ENCODE measurements at regions not wholly inside any gene's neighbourhood (a gene's known extent, or its start where the extent isn't known, plus 50 kb on each side); places are given as distances from the start of the nearest gene placed in this dataset.

DNA sequence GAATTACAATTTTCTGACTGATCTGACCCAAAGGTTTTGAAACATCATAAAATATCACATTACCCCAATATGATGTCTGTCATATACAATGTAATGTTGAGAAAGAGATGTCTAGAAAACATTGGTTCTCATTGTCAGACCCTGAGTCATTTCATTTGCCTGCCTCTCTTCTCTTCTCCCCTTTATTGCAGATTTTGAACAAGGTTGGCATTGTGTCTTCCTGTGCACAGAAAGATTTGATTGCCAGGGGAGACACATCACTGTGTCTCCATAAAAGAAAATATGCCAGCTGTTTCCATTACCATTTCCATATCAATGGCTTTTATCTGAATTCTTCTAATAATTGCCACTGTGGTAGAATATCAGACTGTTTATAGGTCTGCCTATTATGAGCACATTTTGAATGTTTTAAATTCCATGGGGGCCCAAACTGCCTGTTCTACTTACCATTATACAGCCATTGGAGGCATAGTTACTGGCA is 65.6 kb downstream of the IFI44 start:
- Histone ChIP-seq H3K9me3 (ENCODE audit: insufficient read depth, low read depth, low read length) (no peaks in the 10 kb centered on the region), H2AFZ (ENCODE audit: insufficient read depth, low read length, poor library complexity) (no peak overlapping the region), H4K91ac (ENCODE audit: low read depth, low read length) (no peak overlapping the region), H3K4me1 (ENCODE audit: control insufficient read depth in 1 of 2, insufficient read depth in 2 of 2, low read length in 2 of 2) (no peaks in the 10 kb centered on the region), H3K27me3 (ENCODE audit: insufficient read depth, low read length) (no peaks in the 10 kb centered on the region), H3K9ac (ENCODE audit: low read length) (no peak overlapping the region), H2BK5ac (ENCODE audit: low read depth, low read length, poor library complexity) (no peak overlapping the region), H3K4me2 (ENCODE audit: low read length) (no peak overlapping the region), H4K8ac (ENCODE audit: low read depth, low read length) (no peak overlapping the region), H3K79me1 (ENCODE audit: low read length) (no peaks in the 10 kb centered on the region), H4K12ac (ENCODE audit: low read depth, low read length) (no peak overlapping the region), H3K36me3 (ENCODE audit: control insufficient read depth in 1 of 2, insufficient read depth in 2 of 2, low read length in 2 of 2) (no peaks in the 10 kb centered on the region), H2AK5ac (ENCODE audit: low read length) (no peak overlapping the region), H3K14ac (ENCODE audit: low read length) (no peak overlapping the region), H3K27ac (ENCODE audit: low read depth, low read length) (no peak overlapping the region), H3K4ac (ENCODE audit: low read depth, low read length) (no peak overlapping the region), H2BK120ac (ENCODE audit: insufficient read depth, low read length, poor library complexity) (no peak overlapping the region), H3K23ac (ENCODE audit: low read length) (no peak overlapping the region), H3K18ac (ENCODE audit: low read length) (no peak overlapping the region), H3K4me3 (ENCODE audit: low read depth, low read length) (no peak overlapping the region), H2BK12ac (ENCODE audit: low read length) (no peak overlapping the region), H3K79me2 (ENCODE audit: control insufficient read depth, insufficient read depth, low read length, poor library complexity) (no peaks in the 10 kb centered on the region)
- no peak for DNase-seq

DNA sequence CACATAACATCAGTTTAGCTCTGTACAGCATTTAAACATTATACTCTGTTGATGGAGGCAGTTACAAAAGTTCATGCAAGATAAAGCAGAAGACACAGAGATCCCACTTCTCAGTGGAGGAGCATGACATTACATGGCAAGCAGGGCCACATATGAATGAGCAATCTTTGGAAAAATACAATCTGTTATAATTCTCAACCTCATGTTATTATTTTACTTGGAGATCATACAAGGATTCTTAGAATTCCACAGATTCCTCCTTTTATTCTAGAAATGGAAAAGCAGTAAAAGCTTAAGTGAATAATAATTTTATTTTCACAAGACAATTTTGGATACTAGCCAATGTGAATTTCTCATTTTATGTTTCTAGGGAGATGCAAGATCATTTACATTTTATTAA is 66.6 kb downstream of the IFI44 start:
- H3K4ac ChIP-seq (ENCODE audit: low read depth, low read length), result no peak overlapping the region
- no peaks in the 10 kb centered on the region for H3K9me3 ChIP-seq (ENCODE audit: insufficient read depth, low read depth, low read length)
- H2AFZ ChIP-seq (ENCODE audit: insufficient read depth, low read length, poor library complexity), result no peak overlapping the region
- H3K9ac ChIP-seq (ENCODE audit: low read length), result no peak overlapping the region
- H3K79me2 ChIP-seq (ENCODE audit: control insufficient read depth, insufficient read depth, low read length, poor library complexity), result no peaks in the 10 kb centered on the region
- H2AK5ac ChIP-seq (ENCODE audit: low read length), result no peak overlapping the region
- no peak overlapping the region for H3K27ac ChIP-seq (ENCODE audit: low read depth, low read length)
- H3K4me2 ChIP-seq (ENCODE audit: low read length), result no peak overlapping the region
- DNase-seq, result no peak
- H3K23ac ChIP-seq (ENCODE audit: low read length), result no peak overlapping the region
- no peak overlapping the region for H4K12ac ChIP-seq (ENCODE audit: low read depth, low read length)
- H3K14ac ChIP-seq (ENCODE audit: low read length), result no peak overlapping the region
- no peak overlapping the region for H2BK12ac ChIP-seq (ENCODE audit: low read length)
- no peaks in the 10 kb centered on the region for H3K36me3 ChIP-seq (ENCODE audit: control insufficient read depth in 1 of 2, insufficient read depth in 2 of 2, low read length in 2 of 2)
- H3K4me3 ChIP-seq (ENCODE audit: low read depth, low read length), result no peak overlapping the region
- H2BK5ac ChIP-seq (ENCODE audit: low read depth, low read length, poor library complexity), result no peak overlapping the region
- H3K4me1 ChIP-seq (ENCODE audit: control insufficient read depth in 1 of 2, insufficient read depth in 2 of 2, low read length in 2 of 2), result no peaks in the 10 kb centered on the region
- H2BK120ac ChIP-seq (ENCODE audit: insufficient read depth, low read length, poor library complexity), result no peak overlapping the region
- H4K91ac ChIP-seq (ENCODE audit: low read depth, low read length), result no peak overlapping the region
- H3K79me1 ChIP-seq (ENCODE audit: low read length), result no peaks in the 10 kb centered on the region
- no peak overlapping the region for H3K18ac ChIP-seq (ENCODE audit: low read length)
- no peak overlapping the region for H4K8ac ChIP-seq (ENCODE audit: low read depth, low read length)
- no peaks in the 10 kb centered on the region for H3K27me3 ChIP-seq (ENCODE audit: insufficient read depth, low read length)

DNA sequence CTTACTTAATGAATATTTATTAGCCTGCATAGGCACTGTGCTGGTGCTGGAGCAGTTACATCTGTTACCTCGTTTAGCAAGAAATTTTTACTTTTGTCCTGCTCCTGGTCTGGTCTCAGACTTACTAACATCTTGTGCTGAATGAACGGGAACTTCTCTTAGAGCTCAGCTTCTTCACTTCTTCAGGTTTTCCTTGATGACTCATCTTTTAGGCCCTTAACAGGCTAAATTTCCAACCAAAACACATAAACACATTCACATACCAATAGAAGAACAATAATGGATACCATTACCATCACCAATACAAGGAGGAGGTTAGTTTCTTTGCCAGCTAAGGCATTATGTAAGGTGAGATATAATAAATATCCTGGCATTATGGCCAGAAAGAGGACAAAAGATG is 68.9 kb downstream of the IFI44 start:
- WGBS (ENCODE audit: extremely low coverage, insufficient coverage, insufficient read length), result no CpG with 5 or more reads among the region's 2 CpGs
- no peak overlapping the region for H4K12ac ChIP-seq (ENCODE audit: low read depth, low read length)
- no peaks in the 10 kb centered on the region for H3K36me3 ChIP-seq (ENCODE audit: control insufficient read depth in 1 of 2, insufficient read depth in 2 of 2, low read length in 2 of 2)
- H4K8ac ChIP-seq (ENCODE audit: low read depth, low read length), result no peak overlapping the region
- no peak overlapping the region for H2AFZ ChIP-seq (ENCODE audit: insufficient read depth, low read length, poor library complexity)
- H3K27ac ChIP-seq (ENCODE audit: low read depth, low read length), result no peak overlapping the region
- H2BK5ac ChIP-seq (ENCODE audit: low read depth, low read length, poor library complexity), result no peak overlapping the region
- H2BK120ac ChIP-seq (ENCODE audit: insufficient read depth, low read length, poor library complexity), result no peak overlapping the region
- H3K4me2 ChIP-seq (ENCODE audit: low read length), result no peak overlapping the region
- no peak overlapping the region for H3K4ac ChIP-seq (ENCODE audit: low read depth, low read length)
- H3K9me3 ChIP-seq (ENCODE audit: insufficient read depth, low read depth, low read length), result no peaks in the 10 kb centered on the region
- H3K23ac ChIP-seq (ENCODE audit: low read length), result no peak overlapping the region
- no peak overlapping the region for H2AK5ac ChIP-seq (ENCODE audit: low read length)
- no peak overlapping the region for H4K91ac ChIP-seq (ENCODE audit: low read depth, low read length)
- H3K14ac ChIP-seq (ENCODE audit: low read length), result no peak overlapping the region
- no peak overlapping the region for H3K18ac ChIP-seq (ENCODE audit: low read length)
- H3K79me2 ChIP-seq (ENCODE audit: control insufficient read depth, insufficient read depth, low read length, poor library complexity), result no peaks in the 10 kb centered on the region
- H3K79me1 ChIP-seq (ENCODE audit: low read length), result no peaks in the 10 kb centered on the region
- no peaks in the 10 kb centered on the region for H3K27me3 ChIP-seq (ENCODE audit: insufficient read depth, low read length)
- no peak for DNase-seq
- H2BK12ac ChIP-seq (ENCODE audit: low read length), result no peak overlapping the region
- no peak overlapping the region for H3K9ac ChIP-seq (ENCODE audit: low read length)
- H3K4me3 ChIP-seq (ENCODE audit: low read depth, low read length), result no peak overlapping the region
- no peaks in the 10 kb centered on the region for H3K4me1 ChIP-seq (ENCODE audit: control insufficient read depth in 1 of 2, insufficient read depth in 2 of 2, low read length in 2 of 2)

DNA sequence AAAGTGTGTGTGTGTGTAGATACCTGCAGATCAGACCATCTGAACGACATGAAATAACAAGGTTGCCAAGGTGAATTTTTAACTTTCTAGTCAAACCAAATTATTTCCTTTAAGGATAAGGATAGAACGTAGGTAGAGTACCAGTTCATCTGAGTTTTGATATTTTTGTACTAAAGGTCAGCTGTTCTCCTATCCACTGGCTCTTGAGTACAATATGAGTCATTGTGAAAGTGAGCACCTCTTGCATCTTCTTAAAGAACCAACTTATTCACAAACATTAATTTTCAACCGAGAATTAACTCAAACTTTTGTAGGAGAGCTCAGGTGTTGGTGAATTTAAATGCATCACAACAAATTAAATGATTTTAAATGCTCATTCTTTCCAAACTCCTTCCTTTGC is 71.5 kb downstream of the IFI44 start:
- Histone ChIP-seq H3K4me1 (ENCODE audit: control insufficient read depth in 1 of 2, insufficient read depth in 2 of 2, low read length in 2 of 2) (no peaks in the 10 kb centered on the region), H4K12ac (ENCODE audit: low read depth, low read length) (no peak overlapping the region), H3K4me2 (ENCODE audit: low read length) (no peak overlapping the region), H3K4me3 (ENCODE audit: low read depth, low read length) (no peak overlapping the region), H3K18ac (ENCODE audit: low read length) (no peak overlapping the region), H2BK120ac (ENCODE audit: insufficient read depth, low read length, poor library complexity) (no peak overlapping the region), H3K23ac (ENCODE audit: low read length) (no peak overlapping the region), H2BK5ac (ENCODE audit: low read depth, low read length, poor library complexity) (no peak overlapping the region), H2BK12ac (ENCODE audit: low read length) (no peak overlapping the region), H3K9ac (ENCODE audit: low read length) (no peak overlapping the region), H3K79me2 (ENCODE audit: control insufficient read depth, insufficient read depth, low read length, poor library complexity) (no peaks in the 10 kb centered on the region), H3K14ac (ENCODE audit: low read length) (no peak overlapping the region), H3K9me3 (ENCODE audit: insufficient read depth, low read depth, low read length) (no peaks in the 10 kb centered on the region), H2AK5ac (ENCODE audit: low read length) (no peak overlapping the region), H3K36me3 (ENCODE audit: control insufficient read depth in 1 of 2, insufficient read depth in 2 of 2, low read length in 2 of 2) (no peaks in the 10 kb centered on the region), H3K4ac (ENCODE audit: low read depth, low read length) (no peak overlapping the region), H3K79me1 (ENCODE audit: low read length) (no peaks in the 10 kb centered on the region), H3K27ac (ENCODE audit: low read depth, low read length) (no peak overlapping the region), H4K8ac (ENCODE audit: low read depth, low read length) (no peak overlapping the region), H2AFZ (ENCODE audit: insufficient read depth, low read length, poor library complexity) (no peak overlapping the region), H3K27me3 (ENCODE audit: insufficient read depth, low read length) (no peaks in the 10 kb centered on the region), H4K91ac (ENCODE audit: low read depth, low read length) (no peak overlapping the region)
- WGBS (ENCODE audit: extremely low coverage, insufficient coverage, insufficient read length), result no CpG with 5 or more reads among the region's 3 CpGs
- no peak for DNase-seq

DNA sequence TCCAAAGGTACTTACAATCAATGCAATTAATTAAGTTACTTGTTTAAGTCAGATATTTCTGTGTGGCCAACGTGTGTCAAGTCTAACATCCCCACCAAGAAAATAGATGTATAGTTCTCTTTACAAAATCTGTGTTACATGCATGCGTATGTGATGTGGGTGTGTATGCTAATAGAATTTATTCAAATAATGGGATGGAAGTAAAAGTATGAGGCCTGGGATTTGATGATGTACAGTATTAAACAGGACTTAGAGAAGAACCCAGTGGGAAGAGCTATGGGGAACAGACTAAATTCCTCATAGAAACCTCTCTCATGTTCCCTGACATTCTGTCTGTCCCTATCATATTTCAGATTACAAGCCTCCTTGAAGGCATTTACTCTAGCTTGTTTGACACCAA is 72.5 kb downstream of the IFI44 start:
- Histone ChIP-seq H3K79me1 (ENCODE audit: low read length) (no peaks in the 10 kb centered on the region), H4K8ac (ENCODE audit: low read depth, low read length) (no peak overlapping the region), H3K79me2 (ENCODE audit: control insufficient read depth, insufficient read depth, low read length, poor library complexity) (no peaks in the 10 kb centered on the region), H3K4ac (ENCODE audit: low read depth, low read length) (no peak overlapping the region), H2AK5ac (ENCODE audit: low read length) (no peak overlapping the region), H3K18ac (ENCODE audit: low read length) (no peak overlapping the region), H2BK120ac (ENCODE audit: insufficient read depth, low read length, poor library complexity) (no peak overlapping the region), H4K12ac (ENCODE audit: low read depth, low read length) (no peak overlapping the region), H3K4me2 (ENCODE audit: low read length) (no peak overlapping the region), H4K91ac (ENCODE audit: low read depth, low read length) (no peak overlapping the region), H3K4me3 (ENCODE audit: low read depth, low read length) (no peak overlapping the region), H3K14ac (ENCODE audit: low read length) (no peak overlapping the region), H2BK12ac (ENCODE audit: low read length) (no peak overlapping the region), H3K36me3 (ENCODE audit: control insufficient read depth in 1 of 2, insufficient read depth in 2 of 2, low read length in 2 of 2) (no peaks in the 10 kb centered on the region), H3K23ac (ENCODE audit: low read length) (no peak overlapping the region), H3K27me3 (ENCODE audit: insufficient read depth, low read length) (no peaks in the 10 kb centered on the region), H3K27ac (ENCODE audit: low read depth, low read length) (no peak overlapping the region), H2AFZ (ENCODE audit: insufficient read depth, low read length, poor library complexity) (no peak overlapping the region), H2BK5ac (ENCODE audit: low read depth, low read length, poor library complexity) (no peak overlapping the region), H3K9ac (ENCODE audit: low read length) (no peak overlapping the region), H3K4me1 (ENCODE audit: control insufficient read depth in 1 of 2, insufficient read depth in 2 of 2, low read length in 2 of 2) (no peaks in the 10 kb centered on the region), H3K9me3 (ENCODE audit: insufficient read depth, low read depth, low read length) (no peaks in the 10 kb centered on the region)
- no peak for DNase-seq
- no CpG with 5 or more reads among the region's 2 CpGs for WGBS (ENCODE audit: extremely low coverage, insufficient coverage, insufficient read length)

All from trophoblast cell (in vitro differentiated cells and primary cell).